HL-60 (cell line): ENCODE measurements at regions not wholly inside any gene's neighbourhood (a gene's known extent, or its start where the extent isn't known, plus 50 kb on each side); places are given as distances from the start of the nearest gene placed in this dataset.
"Not testable (repeated sequence)": the region's sequence is repeated elsewhere in the genome, so short reads cannot be mapped to it uniquely, and the experiment has no call there.

ENCODE experiments used
- DNase-seq, 2 experiments: peaks; one replicate each; pipeline ENCODE4 v3.0.0-alpha.2; 2010 to 2020; ENCODE audit warnings: low read depth in 1 of 2, low spot score in 1 of 2
- H3K27ac ChIP-seq: fragments of 250-450 bp; sonication (Bioruptor Pico); replicated peaks from 2 replicates; pipeline ENCODE4 v1.5.1; 2020; ENCODE audit warnings: mild to moderate bottlenecking, moderate library complexity
- H3K27me3 ChIP-seq: fragments of 250-450 bp; sonication (Bioruptor Pico); 2 replicates; pipeline ENCODE4 v1.5.1; 2021; ENCODE audit warnings: mild to moderate bottlenecking, moderate library complexity; ENCODE audit not compliant: insufficient read depth, poor library complexity, severe bottlenecking
- H3K4me3 ChIP-seq: replicated peaks from 2 replicates; pipeline ENCODE4 v1.5.1; 2011; ENCODE audit warnings: mild to moderate bottlenecking, control low read depth, low read length; ENCODE audit not compliant: insufficient read depth
- CTCF ChIP-seq: IDR thresholded peaks from one replicate; pipeline ENCODE4 v1.5.1; 2011; ENCODE audit warnings: low read length, control low read depth, inconsistent platforms; ENCODE audit not compliant: insufficient read depth
- GABPA ChIP-seq: IDR thresholded peaks from 2 replicates; pipeline ENCODE4 v1.6.1; 2012; ENCODE audit warnings: low read depth
- POLR2AphosphoS5 ChIP-seq: IDR thresholded peaks from 2 replicates; pipeline ENCODE4 v1.6.1; 2012; ENCODE audit warnings: low read depth
- REST ChIP-seq: IDR thresholded peaks from 2 replicates; pipeline ENCODE4 v1.6.1; 2012; ENCODE audit warnings: low read depth; ENCODE audit not compliant: insufficient replicate concordance
- SPI1 ChIP-seq: IDR thresholded peaks from 2 replicates; pipeline ENCODE4 v1.6.1; 2012; ENCODE audit warnings: low read depth, mild to moderate bottlenecking, borderline replicate concordance

DNA sequence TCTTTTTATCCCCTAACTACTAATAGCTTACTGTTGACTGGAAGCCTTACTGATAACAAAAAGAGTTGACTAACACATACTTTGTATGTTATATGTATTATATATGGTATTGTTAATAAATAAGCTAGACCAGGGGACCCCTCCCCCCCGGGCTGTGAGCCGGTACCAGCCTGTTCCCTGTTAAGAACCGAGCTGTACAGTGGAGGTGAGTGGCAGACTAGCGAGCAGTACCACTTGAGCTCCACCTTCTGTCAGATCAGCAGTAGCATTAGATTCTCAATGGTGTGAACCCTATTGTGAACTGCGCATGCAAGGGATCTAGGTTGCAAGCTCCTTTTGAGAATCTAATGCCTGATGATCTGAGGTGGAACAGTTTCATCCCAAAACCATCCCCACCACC is 377.0 kb downstream of the IPMK start:
- Histone ChIP-seq H3K27ac (no peak overlapping the region), H3K27me3 (no peaks in the 10 kb centered on the region), H3K4me3 (no peak overlapping the region)
- TF ChIP-seq POLR2AphosphoS5 (no peak), GABPA (no peak), CTCF (no peak), SPI1 (no peak), REST (no peak)
- no peak for DNase-seq

DNA sequence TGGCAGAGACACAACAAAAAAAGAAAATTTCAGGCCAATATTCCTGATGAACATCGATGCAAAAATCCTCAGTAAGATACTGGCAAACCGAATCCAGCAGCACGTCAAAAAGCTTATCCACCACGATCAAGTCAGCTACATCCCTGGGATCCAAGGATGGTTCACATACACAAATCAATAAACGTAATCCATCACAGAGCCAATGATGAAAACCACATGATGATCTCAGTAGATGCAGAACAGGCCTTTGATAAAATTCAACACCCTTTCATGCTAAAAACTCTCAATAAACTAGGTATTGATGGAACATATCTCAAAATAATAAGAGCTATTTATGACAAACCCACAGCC is 382.1 kb downstream of the IPMK start:
- not testable (repeated sequence) for H3K4me3 ChIP-seq, DNase-seq, H3K27me3 ChIP-seq, H3K27ac ChIP-seq

DNA sequence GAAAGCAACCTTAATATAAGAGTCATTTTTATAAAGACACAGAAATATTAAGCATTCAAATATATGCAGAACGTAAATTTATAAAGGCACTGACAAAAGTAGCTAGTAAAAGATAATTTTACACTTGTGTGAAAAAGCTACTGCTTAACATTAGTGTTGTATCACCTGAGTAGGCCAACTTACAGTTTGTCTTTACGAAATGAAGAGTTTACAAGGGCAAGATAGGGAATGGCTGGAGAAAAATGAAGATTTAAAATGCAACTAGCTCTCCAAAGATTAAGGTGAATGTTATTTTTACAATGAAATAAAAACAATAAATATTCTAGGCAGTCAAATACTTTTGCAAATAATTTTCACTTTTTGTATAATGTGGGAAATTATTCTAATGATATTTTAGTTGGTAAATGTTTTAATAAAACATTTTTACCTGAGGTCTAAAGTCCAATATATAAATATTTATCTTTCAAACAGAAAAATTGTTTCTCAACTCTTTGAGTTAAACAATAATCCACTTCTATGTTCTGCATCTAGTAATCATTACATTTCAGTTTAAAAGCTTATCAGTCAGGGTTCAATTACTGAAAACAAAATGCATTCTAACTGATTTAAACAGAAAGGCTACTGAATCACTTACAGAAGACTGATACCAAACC is 382.6 kb downstream of the IPMK start:
- Histone ChIP-seq H3K27me3 (no peaks in the 10 kb centered on the region), H3K27ac (no peak overlapping the region), H3K4me3 (no peak overlapping the region)
- TF ChIP-seq SPI1 (no peak), REST (no peak), POLR2AphosphoS5 (no peak), GABPA (no peak), CTCF (no peak)
- no peak for DNase-seq

DNA sequence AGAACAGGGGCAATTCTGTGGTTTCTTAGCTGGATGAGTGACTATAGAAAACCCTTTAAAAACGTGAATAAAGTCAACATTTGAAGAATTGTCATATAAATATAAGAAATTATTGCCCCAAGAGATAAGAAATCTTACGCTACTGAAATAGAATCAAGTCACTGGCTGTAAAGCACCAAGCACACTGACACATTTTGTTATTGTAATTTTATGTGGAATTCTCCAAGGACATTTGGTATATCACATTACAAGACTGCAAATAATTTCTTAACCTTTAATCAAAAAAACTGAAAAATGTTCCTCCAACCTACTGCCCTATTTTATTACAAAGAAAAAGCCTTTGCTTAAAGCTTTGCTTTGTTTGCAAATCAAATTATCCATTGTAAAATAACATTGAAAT is 383.3 kb downstream of the IPMK start:
- no peaks in the 10 kb centered on the region for H3K27me3 ChIP-seq
- H3K4me3 ChIP-seq = no peak overlapping the region
- DNase-seq = no peak
- TF ChIP-seq SPI1 = no peak
- no peak for TF ChIP-seq GABPA
- TF ChIP-seq POLR2AphosphoS5 = no peak
- no peak for TF ChIP-seq CTCF
- no peak for TF ChIP-seq REST
- no peak overlapping the region for H3K27ac ChIP-seq
